Astrocyte of the cerebellum (primary cell): ENCODE measurements at regions not wholly inside any gene's neighbourhood (a gene's known extent, or its start where the extent isn't known, plus 50 kb on each side); places are given as distances from the start of the nearest gene placed in this dataset.
"Not testable (repeated sequence)": the region's sequence is repeated elsewhere in the genome, so short reads cannot be mapped to it uniquely, and the experiment has no call there.

ENCODE experiments used
- DNase-seq: peaks from one replicate; pipeline ENCODE4 v3.0.0-alpha.2; 2011; ENCODE audit warnings: low read depth
- H3K4me3 ChIP-seq: 2 replicates; pipeline ENCODE4 v1.5.1; 2011; ENCODE audit warnings: mild to moderate bottlenecking, low read depth, low read length, moderate library complexity
- CTCF ChIP-seq: IDR thresholded peaks from 2 replicates; pipeline ENCODE4 v1.5.1; 2012; ENCODE audit warnings: low read length, low read depth, moderate library complexity, mild to moderate bottlenecking; ENCODE audit errors: missing control alignments
- in situ Hi-C: cut with HindIII; loops from 2 replicates; pipeline ENCODE4 v1.10.0; 2017; ENCODE audit warnings: low sequenced_read_pairs

GRCh38 chr2:109719871-109720270 is 74.2 kb upstream of the RGPD5 start:
- DNase-seq: no peak
- in situ Hi-C loops: loop anchor here (10.0 kb wide), 1 partner anchor 175 kb away; no protein-coding TSS in a partner anchor
- H3K4me3 ChIP-seq: no peak overlapping the region
- TF ChIP-seq CTCF: no peak

GRCh38 chr2:109720380-109721106 is 73.6 kb upstream of the RGPD5 start:
- DNase-seq: no peak
- no peak for TF ChIP-seq CTCF
- no peak overlapping the region for H3K4me3 ChIP-seq
- in situ Hi-C loops: loop anchor here (10.0 kb wide), 1 partner anchor 176 kb away; no protein-coding TSS in a partner anchor

GRCh38 chr2:109721135-109721534 is 73.0 kb upstream of the RGPD5 start:
- no peak for DNase-seq
- in situ Hi-C loops: loop anchor here (10.0 kb wide), 1 partner anchor 176 kb away; no protein-coding TSS in a partner anchor
- TF ChIP-seq CTCF: no peak
- no peak overlapping the region for H3K4me3 ChIP-seq

- in situ Hi-C loops: loop anchor here (10.0 kb wide), 1 partner anchor 177 kb away; no protein-coding TSS in a partner anchor
- DNase-seq: no peak
- TF ChIP-seq CTCF: no peak
- no peak overlapping the region for H3K4me3 ChIP-seq
Measured at GRCh38 chr2:109721626-109722025, 72.5 kb upstream of the RGPD5 start.

GRCh38 chr2:109722026-109722425 is 72.1 kb upstream of the RGPD5 start:
- no peak for TF ChIP-seq CTCF
- no peak overlapping the region for H3K4me3 ChIP-seq
- in situ Hi-C loops: loop anchor here (10.0 kb wide), 1 partner anchor 177 kb away; no protein-coding TSS in a partner anchor
- no peak for DNase-seq

- DNase-seq, H3K4me3 ChIP-seq: not testable (repeated sequence)
- in situ Hi-C loops: loop anchor here (10.0 kb wide), 1 partner anchor 178 kb away; no protein-coding TSS in a partner anchor
Measured at GRCh38 chr2:109722640-109723039, 71.5 kb upstream of the RGPD5 start.

- H3K4me3 ChIP-seq, DNase-seq: not testable (repeated sequence)
- in situ Hi-C loops: loop anchor here (10.0 kb wide), 1 partner anchor 178 kb away; no protein-coding TSS in a partner anchor
Measured at GRCh38 chr2:109723153-109723552, 71.0 kb upstream of the RGPD5 start.
